SU-DHL-6 (cell line): ENCODE measurements at regions not wholly inside any gene's neighbourhood (a gene's known extent, or its start where the extent isn't known, plus 50 kb on each side); places are given as distances from the start of the nearest gene placed in this dataset.

Experiments used
- H2AFZ ChIP-seq: fragments of 200-600 bp; sonication (generic); 2 replicates; pipeline ENCODE4 v1.6.1; 2014; ENCODE audit warnings: low read depth, mild to moderate bottlenecking, moderate library complexity, mixed read lengths, antibody characterized with exemption, low read length; ENCODE audit not compliant: severe bottlenecking
- H3F3A ChIP-seq: fragments of 200-600 bp; shearing (Covaris generic); 2 replicates; pipeline ENCODE4 v1.6.0; 2016; ENCODE audit warnings: antibody characterized with exemption, mild to moderate bottlenecking; ENCODE audit not compliant: insufficient read depth
- H3K27ac ChIP-seq: fragments of 200-600 bp; sonication (generic); 2 replicates; pipeline ENCODE4 v1.5.1; 2016; ENCODE audit warnings: low read depth, mild to moderate bottlenecking, low read length, moderate library complexity, mixed read lengths
- H3K27me3 ChIP-seq: fragments of 200-600 bp; sonication (generic), shearing (Covaris generic); 2 replicates; pipeline ENCODE4 v1.6.0; 2014; ENCODE audit warnings: mild to moderate bottlenecking, low read length
- H3K36me3 ChIP-seq: fragments of 200-600 bp; sonication (generic); 2 replicates; pipeline ENCODE4 v1.6.1; 2014; ENCODE audit warnings: mild to moderate bottlenecking, low read length, mixed read lengths
- H3K4me2 ChIP-seq: fragments of 300-600, 200-600 bp; shearing (Covaris generic), sonication (generic); 2 replicates; pipeline ENCODE4 v1.6.0; 2014; ENCODE audit warnings: low read length, low read depth, mild to moderate bottlenecking; ENCODE audit not compliant: poor library complexity, severe bottlenecking
- H3K4me3 ChIP-seq: fragments of 200-600 bp; sonication (generic); 2 replicates; pipeline ENCODE4 v1.5.1; 2014; ENCODE audit warnings: antibody characterized with exemption, low read length, mild to moderate bottlenecking, mixed read lengths; ENCODE audit not compliant: insufficient read depth, poor library complexity, severe bottlenecking
- H3K79me2 ChIP-seq: fragments of 200-600 bp; sonication (generic); 2 replicates; pipeline ENCODE4 v1.6.1; 2014; ENCODE audit warnings: mild to moderate bottlenecking, low read length, moderate library complexity; ENCODE audit not compliant: insufficient read depth
- H3K9ac ChIP-seq: fragments of 200-600 bp; sonication (generic); 2 replicates; pipeline ENCODE4 v1.7.0; 2014; ENCODE audit warnings: mild to moderate bottlenecking, low read length
- H3K9me2 ChIP-seq: fragments of 200-600 bp; sonication (generic); replicated peaks from 2 replicates; pipeline ENCODE4 v1.6.1; 2014; ENCODE audit warnings: low read length; ENCODE audit not compliant: insufficient read depth
- H3K9me3 ChIP-seq: fragments of 200-600 bp; sonication (generic); 2 replicates; pipeline ENCODE4 v1.6.1; 2014; ENCODE audit warnings: low read length, mixed read lengths; ENCODE audit not compliant: insufficient read depth
- H4K20me1 ChIP-seq: fragments of 200-600 bp; sonication (generic); 2 replicates; pipeline ENCODE4 v1.6.1; 2014; ENCODE audit warnings: low read depth, mild to moderate bottlenecking, antibody characterized with exemption, low read length, moderate library complexity, mixed read lengths
- EZH2phosphoT487 ChIP-seq: fragments of 200-600 bp; sonication (generic), shearing (Covaris generic); conservative IDR thresholded peaks from 2 replicates; pipeline ENCODE4 v1.6.1; 2018; ENCODE audit warnings: mild to moderate bottlenecking, antibody characterized with exemption, low read length, moderate library complexity, mixed read lengths
- TF ChIP-seq, protein P1 (sequence below): fragments of 200-600 bp; sonication (generic); IDR thresholded peaks from one replicate; pipeline ENCODE4 v1.5.1; 2017; ENCODE audit warnings: antibody characterized with exemption, mild to moderate bottlenecking, low read length, moderate library complexity; ENCODE audit not compliant: insufficient read depth, poor library complexity, severe bottlenecking

DNA sequence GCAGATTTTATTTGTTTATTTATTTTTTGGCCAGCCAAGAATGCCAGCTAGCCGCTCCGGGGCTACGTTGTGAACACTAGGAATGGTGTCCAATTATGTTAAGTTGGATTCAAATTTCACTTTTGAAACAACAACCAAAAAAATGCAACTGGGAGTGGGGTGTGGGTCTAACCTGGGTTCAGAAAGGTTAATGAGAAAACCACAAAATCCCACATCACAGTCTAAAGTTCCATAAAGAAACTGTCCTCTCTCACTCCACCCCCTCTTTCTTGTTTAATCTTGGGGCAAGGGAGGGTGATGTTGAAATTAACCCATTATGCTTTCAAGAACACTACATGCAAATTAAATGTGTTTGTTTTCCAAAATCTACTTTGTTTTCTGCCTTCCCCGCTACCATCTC is 77.2 kb downstream of the LINC00237 start:
- no peaks in the 10 kb centered on the region for H3K9me3 ChIP-seq
- no peaks in the 10 kb centered on the region for H4K20me1 ChIP-seq
- no peak overlapping the region for H3K4me2 ChIP-seq

DNA sequence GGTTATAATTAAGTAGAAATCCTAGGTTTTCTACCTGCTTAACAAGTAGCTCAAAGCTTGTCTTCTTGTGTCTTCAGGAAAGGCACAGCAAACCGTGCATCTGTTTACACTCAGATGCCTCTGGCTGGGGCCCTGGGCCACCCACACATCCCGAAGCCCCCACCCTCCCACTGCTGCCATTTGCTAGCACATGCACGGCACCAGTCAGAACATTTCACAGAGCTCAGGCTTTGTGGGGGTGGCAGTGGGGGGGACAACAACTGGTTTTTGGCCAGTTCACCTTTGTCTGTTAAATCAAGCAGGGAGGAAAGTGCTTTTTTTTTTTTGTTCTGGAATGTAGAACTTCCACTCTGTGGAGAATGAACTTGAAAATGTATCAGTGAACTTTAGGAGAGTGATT is 77.7 kb downstream of the LINC00237 start:
- Histone ChIP-seq H3K9me2 (no peaks in the 10 kb centered on the region), H3K27ac (no peak overlapping the region), H4K20me1 (no peaks in the 10 kb centered on the region), H3K27me3 (no peaks in the 10 kb centered on the region), H3F3A (no peaks in the 10 kb centered on the region), H2AFZ (no peak overlapping the region), H3K36me3 (no peaks in the 10 kb centered on the region), H3K9me3 (no peaks in the 10 kb centered on the region), H3K9ac (no peak overlapping the region), H3K79me2 (no peaks in the 10 kb centered on the region), H3K4me2 (no peak overlapping the region), H3K4me3 (no peak overlapping the region)
- no peak for TF ChIP-seq EZH2phosphoT487
- TF ChIP-seq, protein P1, sequence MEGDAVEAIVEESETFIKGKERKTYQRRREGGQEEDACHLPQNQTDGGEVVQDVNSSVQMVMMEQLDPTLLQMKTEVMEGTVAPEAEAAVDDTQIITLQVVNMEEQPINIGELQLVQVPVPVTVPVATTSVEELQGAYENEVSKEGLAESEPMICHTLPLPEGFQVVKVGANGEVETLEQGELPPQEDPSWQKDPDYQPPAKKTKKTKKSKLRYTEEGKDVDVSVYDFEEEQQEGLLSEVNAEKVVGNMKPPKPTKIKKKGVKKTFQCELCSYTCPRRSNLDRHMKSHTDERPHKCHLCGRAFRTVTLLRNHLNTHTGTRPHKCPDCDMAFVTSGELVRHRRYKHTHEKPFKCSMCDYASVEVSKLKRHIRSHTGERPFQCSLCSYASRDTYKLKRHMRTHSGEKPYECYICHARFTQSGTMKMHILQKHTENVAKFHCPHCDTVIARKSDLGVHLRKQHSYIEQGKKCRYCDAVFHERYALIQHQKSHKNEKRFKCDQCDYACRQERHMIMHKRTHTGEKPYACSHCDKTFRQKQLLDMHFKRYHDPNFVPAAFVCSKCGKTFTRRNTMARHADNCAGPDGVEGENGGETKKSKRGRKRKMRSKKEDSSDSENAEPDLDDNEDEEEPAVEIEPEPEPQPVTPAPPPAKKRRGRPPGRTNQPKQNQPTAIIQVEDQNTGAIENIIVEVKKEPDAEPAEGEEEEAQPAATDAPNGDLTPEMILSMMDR = no peak

More for the DNA sequence above, 77.2 kb downstream of the LINC00237 start:
- no peaks in the 10 kb centered on the region for H3F3A ChIP-seq
- no peak overlapping the region for H3K27ac ChIP-seq
- no peak overlapping the region for H3K9ac ChIP-seq
- no peak overlapping the region for H2AFZ ChIP-seq
- H3K36me3 ChIP-seq = no peaks in the 10 kb centered on the region
- H3K27me3 ChIP-seq = no peaks in the 10 kb centered on the region
- H3K4me3 ChIP-seq = no peak overlapping the region
- TF ChIP-seq, protein P1 = no peak
- TF ChIP-seq EZH2phosphoT487 = no peak
- no peaks in the 10 kb centered on the region for H3K9me2 ChIP-seq
- H3K79me2 ChIP-seq = no peaks in the 10 kb centered on the region

DNA sequence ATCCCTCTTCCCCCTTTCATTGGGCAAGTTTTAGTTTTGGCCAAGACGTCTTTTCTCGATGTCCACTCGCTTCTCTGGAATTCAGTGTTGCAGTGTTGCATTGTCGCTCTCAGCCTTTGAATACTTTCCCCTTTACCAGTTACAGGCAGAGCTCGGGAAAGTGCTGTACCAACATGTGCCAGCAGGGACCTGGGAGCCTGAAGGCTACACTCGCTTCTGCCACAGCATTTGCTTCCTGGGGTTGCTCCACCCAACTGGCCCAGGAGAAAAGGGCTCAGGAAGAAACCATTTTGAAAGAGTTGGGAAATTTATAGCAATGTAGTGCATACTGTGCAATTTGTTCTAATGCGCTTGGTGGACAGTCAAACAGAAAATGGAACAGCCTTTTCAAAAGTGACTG is 78.6 kb downstream of the LINC00237 start:
- no peak overlapping the region for H3K4me3 ChIP-seq
- no peaks in the 10 kb centered on the region for H3K36me3 ChIP-seq
- no peak for TF ChIP-seq EZH2phosphoT487
- TF ChIP-seq, protein P1 = no peak
- no peak overlapping the region for H3K9ac ChIP-seq
- no peaks in the 10 kb centered on the region for H3K79me2 ChIP-seq
- no peaks in the 10 kb centered on the region for H3F3A ChIP-seq
- H3K9me3 ChIP-seq = no peaks in the 10 kb centered on the region
- no peaks in the 10 kb centered on the region for H3K9me2 ChIP-seq
- no peak overlapping the region for H3K27ac ChIP-seq
- no peaks in the 10 kb centered on the region for H4K20me1 ChIP-seq
- H3K4me2 ChIP-seq = no peak overlapping the region
- H3K27me3 ChIP-seq = no peaks in the 10 kb centered on the region
- H2AFZ ChIP-seq = no peak overlapping the region
